Hindlimb muscle (tissue), 1 donor: ENCODE measurements at regions not wholly inside any gene's neighbourhood (a gene's known extent, or its start where the extent isn't known, plus 50 kb on each side); places are given as distances from the start of the nearest gene placed in this dataset.

ENCODE experiments used
- DNase-seq: peaks from one replicate; pipeline ENCODE4 v3.0.0-alpha.2; 2013

DNA sequence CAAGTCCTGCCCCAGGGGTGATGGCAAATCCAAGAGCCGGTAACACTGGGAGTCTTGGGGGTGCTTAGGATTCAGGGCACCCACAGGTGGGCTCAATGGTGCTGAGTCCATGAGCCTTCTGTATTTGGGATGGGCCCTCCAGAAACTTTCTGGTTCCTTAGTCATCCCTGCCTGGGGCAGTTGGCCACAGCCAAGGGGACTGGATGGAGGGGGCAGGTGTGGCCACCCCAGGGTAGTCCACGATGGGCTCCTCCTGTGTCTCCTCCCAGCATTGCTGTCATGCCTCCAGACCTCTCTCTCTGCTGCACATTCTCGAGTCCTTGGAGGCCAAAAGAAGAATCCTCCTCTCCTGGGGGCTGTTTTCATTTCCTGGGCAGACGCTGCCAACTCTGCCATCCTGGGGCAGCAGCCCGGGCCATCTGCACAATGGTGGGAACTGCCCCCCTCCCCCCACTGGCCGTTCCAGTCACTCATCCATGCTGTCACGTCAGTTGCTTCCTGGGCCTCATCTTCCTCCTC is 158.0 kb upstream of the TWIST2 start:
- DNase-seq = no peak

DNA sequence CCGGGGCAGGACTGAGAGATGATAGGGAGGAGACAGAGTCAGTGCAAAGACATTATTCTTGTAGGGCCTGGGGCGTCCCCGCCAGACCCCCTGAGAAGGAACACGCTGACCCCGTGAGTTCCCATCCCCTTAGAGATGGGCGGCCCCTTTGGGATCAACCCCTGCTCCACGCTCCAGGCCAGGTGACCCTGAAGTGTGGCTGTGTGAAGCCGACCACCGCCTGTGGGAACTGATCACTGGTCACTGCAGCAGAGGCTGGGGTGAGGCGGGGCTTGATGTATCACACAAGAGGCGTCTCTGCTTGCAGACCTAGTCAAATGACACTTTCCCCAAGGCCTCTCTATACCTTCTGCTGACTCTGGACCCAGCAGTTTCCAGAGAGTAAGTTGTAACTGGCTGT is 157.4 kb upstream of the TWIST2 start:
- no peak for DNase-seq

GRCh38 chr2:238691596-238692491 is 156.0 kb upstream of the TWIST2 start:
- DNase-seq = no peak

DNA sequence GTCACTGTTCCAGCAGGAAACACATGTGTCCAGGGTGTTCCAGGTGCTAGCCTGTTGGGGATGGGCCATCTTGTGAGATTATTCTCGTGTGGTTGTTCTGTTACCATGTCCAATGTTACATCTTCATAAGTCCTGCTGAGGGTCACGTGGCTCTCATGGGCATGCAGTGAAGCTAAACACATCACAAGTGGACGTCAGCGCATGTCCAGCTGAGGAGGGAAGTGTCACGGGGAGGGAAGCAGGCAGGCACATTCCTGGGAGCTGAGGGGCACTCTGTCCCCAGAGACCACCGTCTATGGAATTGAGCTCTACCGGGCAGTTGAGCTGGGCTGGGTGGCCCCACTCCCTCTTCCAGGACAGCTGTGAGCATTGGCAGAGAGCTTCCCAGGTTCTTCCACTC is 155.3 kb upstream of the TWIST2 start:
- DNase-seq = no peak

DNA sequence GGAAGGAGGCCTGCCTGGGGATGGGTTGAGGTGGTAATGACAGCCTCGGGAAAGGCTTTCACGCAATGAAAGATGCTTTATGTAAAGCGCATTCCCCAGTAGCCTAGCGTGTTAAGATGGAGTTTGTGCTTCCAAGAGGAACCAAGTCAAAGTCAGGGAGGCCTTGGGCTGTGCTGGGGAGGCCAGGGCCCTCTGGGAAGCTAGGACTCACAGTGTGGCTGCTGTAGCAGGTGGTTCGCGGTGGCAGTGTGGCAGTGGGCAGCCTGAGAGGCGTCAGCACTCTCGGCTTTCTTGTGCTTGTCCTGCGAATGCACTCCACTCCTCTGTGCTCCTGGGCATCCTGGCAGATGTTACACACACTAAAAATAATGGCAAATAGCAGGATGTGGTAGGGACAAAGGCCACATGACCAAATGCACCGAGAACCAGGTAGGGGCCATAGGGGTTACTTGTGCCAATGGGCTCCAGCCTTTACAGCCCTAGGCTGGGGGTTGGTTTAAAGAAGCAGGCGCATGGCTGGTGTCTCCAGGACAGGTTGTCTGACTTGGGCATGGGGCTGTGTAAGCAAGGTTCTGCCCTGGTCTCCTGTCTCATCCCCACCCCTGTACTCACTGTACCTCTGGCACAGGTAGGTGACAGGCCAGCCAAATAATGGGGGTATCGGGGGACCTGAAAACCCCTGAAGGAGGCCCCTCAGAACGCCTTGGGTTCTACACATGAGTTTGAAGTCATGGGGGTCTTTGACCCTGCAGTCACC is 154.4 kb upstream of the TWIST2 start:
- DNase-seq = no peak

DNA sequence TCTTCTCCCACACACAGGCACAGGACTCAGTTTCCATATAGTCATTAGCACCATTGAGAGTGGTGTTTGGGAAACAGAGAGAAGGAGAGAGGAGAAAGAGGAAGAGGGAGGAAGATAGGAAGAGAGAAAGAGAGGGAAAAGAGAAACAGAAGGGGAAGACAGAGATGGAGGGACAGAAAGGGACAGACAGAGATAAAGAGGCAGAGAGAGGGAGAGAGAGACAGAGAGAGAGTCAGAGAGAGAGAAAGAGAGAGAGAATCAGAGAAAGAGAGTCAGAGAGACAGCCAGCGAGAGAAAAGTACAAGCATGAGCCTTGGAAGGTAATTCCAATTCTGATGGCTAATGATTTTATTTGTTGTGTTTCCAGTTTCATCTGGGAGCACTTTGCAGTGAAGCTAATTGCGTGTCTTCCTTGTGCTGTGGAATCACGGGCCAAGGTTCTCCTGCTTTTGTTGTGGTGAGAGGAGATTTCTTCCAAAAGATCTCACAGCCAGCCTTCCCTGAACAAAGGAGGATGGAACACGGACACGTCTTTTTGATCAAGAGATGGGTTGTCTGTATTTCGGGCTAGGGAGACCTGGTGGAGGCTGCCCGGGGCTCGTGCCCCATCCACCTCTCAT is 153.6 kb upstream of the TWIST2 start:
- no peak for DNase-seq

GRCh38 chr2:238694922-238695321 is 153.0 kb upstream of the TWIST2 start:
- DNase-seq = no peak

DNA sequence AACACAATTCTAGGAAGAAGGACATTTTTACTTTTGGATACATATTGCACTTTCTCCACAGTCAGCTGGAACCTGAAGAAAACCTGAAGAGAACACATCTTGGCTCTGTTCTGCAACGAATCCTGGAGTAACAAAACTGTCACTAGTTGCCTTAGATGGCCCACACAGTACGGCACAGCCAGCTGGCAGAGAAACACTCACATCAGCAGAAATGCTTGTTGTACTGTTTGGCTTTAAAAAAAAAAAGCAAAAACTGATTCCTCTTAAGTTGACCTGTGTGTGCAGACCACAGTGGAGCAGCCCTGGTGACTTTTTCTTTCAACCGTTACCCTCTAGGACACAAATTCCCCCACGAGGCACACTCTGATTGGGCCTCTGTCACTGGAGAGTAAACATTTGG is 152.3 kb upstream of the TWIST2 start:
- peak; percentile 56 for DNase-seq

- DNase-seq = no peak
Observed at GRCh38 chr2:238696331-238696730, 151.6 kb upstream of the TWIST2 start.

- DNase-seq = no peak
Observed at GRCh38 chr2:238696786-238697185, 151.1 kb upstream of the TWIST2 start.

DNA sequence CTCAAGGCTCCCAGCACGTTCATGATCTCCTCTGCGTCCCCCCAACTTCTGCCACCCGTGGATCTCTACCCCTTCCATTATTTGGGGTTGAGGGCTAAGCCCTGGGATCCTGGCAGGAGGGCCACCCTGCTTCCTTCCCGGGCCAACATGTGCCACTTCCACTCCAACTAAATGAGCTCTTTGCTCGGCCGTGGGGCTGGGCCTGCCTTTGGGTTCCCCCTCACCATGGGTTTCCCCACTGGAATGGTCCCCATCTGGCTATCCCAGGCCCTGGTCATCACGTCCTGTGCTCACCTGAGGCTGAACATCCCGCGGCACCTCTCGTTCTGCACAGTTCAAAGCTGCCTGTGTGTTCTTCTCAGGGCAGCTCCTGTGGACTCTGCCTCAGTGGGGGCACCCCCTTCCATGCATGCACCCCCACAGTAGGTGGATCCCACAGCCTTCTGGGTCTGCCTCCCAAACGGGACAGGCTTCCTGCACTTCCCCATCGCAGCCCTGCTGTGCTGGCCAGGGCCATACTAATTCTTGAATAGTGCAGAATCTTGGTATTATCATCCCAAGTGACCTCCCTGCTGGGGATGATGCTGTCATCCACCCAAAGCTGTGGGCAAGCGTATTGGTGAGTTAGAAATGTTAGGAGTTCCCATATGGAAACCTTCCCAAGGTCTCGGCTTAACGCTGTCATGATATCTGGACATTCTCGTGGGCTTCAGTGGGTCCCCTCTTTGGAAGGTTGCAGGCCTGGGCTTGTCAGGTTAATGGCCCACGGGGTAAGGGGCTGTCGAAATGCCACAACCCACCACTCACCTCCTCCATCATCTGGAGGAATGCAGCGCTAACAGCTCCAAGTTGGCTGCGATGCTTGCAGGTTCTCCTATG is 150.5 kb upstream of the TWIST2 start:
- DNase-seq = no peak

DNA sequence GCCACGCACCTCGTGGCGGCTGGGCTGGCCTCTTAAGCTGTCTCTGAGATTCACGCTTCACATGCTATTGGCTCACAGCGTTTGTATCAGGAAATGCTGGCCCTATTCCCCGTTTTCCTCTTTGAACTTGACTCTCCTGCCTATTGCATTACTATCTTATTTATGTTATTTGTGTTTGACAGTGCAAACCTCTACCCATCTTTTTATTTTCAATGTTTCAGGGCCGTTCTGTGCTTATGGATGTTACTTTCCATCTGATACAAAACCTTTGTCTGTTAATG is 149.9 kb upstream of the TWIST2 start:
- no peak for DNase-seq

GRCh38 chr2:238698451-238699306 is 149.2 kb upstream of the TWIST2 start:
- DNase-seq = no peak

DNA sequence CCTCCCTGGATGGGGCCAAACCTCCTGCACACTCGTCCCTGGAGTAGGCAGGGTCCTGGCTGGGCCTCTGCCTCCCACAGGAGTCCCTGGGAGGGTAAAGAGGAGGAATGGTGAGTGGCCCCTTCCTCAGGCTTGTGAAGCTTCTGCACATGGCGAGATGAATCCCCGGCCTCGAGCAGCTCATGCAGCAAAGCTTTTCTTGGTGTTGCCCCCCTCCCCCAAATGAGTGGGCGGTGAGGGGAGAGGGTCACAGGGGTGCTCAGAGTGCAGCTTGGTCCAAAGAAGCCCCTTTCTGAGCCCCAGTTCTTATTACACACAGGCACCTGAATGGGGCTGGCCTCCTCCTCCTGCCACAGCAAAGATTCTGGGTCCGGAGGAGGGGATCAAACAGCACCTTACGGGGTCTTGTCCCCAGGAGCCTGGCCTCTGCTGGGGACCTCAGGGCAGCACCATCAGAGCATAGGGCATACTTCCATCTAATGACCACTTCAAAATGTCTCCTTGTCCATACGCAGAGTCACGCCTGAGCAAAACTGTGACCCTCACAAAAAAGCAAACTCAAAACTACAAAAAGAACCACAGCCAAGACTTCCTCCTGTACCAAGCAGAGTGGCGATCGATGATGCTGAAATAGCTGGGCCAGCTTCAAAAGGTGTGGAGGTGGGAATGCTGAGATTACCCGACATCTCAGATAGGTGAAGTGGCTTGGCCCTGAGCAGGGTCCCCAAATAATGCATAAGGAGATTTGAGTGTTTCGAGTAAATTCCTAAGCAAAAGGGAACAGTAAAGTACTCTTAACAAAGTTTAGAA is 148.4 kb upstream of the TWIST2 start:
- DNase-seq = no peak

DNA sequence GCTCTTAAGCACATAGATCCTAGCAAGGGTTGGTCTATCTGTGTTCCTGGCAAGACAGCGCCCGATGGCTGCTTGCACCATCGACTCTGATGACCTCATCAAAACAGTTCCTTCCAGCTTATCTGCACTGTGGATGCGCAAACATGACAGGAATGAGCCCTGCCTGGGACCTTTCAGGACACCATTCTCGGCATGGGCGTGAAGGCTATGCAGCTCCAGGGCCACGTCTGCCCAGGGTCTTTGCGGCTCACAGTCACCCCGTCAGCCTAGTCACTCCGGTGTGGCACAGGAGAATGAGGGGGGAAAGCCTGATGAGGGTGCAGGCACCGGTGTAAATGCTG is 147.8 kb upstream of the TWIST2 start:
- DNase-seq = no peak

- no peak for DNase-seq
Observed at GRCh38 chr2:238700506-238701340, 147.2 kb upstream of the TWIST2 start.

DNA sequence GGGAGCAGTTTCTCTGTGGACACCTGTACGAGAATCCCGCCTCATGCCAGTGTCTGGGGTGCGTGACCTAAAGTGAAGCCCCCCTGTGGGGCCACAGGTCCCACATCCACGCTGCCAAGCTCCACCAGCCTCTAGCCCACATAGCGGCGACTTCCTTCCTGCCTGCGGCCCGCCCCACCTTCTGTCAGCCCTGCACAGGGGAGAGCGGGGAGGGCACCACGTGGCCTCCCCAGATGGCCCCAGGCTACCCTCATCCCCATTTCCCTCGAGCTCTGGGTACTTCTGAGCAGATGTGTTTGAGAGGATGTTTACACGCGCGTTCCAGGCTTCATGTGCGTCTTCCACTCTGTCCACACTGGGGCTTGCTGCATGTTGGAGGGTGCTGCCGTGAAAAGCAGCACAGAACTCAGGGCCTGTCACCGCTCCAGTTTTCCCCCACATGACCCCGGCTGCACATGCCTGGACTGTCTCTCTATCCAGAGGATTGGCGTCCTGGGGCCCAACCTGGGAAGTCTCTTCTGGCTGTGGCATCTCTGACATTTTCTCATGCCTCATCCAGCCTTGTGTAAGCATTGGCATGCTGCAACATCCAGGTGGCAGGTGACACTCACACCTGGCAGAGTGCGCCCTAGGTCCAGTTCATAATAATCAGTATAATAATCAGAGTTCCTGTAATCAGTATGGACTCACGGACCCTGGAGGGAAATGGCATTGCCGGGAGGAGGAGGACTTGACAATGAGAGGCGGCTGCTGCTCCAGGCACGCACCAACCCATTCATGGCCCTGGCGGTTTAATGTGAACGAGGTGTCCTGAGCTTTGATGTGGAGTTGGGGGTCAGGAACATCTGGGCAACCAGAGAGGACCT is 146.3 kb upstream of the TWIST2 start:
- no peak for DNase-seq

- DNase-seq = no peak
Observed at GRCh38 chr2:238702276-238703052, 145.4 kb upstream of the TWIST2 start.
